Daoy (cell line): ENCODE measurements at regions not wholly inside any gene's neighbourhood (a gene's known extent, or its start where the extent isn't known, plus 50 kb on each side); places are given as distances from the start of the nearest gene placed in this dataset.
"Not testable (repeated sequence)": the region's sequence is repeated elsewhere in the genome, so short reads cannot be mapped to it uniquely, and the experiment has no call there.

Source experiments
- DNase-seq: peaks from one replicate; pipeline ENCODE4 v3.0.0-alpha.2; 2015; ENCODE audit warnings: low read depth

DNA sequence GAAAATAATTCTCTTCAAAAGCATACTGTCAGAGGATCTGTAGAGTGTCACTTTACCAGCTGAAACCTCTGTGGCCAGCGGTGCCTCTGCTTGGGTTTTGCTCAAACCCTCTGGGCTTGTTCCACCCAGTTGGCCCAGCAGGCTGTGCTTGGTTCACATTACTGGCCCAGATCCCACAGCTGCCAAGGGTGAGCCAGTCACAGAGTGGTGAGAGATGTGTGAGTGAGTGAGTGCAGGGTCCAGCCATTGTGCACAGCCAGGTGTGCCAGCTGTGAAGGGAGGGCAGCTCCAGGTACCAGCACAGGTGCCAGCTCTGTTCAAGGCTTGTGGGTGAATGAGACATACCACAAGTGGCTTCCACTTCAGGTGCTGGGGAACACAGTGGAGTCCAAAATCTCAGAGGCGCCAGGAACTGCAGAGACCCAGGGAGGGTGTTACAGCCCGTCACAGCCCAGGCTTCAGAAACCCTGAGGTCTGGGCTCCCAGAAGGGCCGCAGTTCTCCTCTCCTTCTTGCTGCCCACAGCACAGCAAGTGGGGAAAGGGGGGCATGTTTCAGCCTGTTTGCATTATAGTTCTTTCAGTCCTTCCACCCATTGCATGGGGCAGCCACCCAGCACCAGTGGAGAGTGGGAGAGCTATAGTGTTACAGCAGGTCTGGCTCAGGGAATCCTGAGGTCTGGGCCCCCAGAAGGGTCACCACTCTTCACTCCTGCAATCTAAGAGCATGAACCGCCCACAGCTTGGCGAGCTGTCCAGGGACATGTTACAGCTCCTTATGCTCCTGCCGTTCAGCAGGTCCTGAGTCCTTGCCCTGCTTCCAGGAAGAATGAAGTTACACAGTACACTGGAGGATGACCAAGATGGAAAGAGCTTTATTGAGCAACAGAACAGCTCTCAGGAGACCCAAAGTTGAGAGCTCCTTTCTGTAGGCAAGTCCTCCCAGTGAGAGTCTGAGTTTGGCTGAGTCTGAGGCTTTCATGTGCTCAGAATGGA is 931.7 kb upstream of the SORCS1 start:
- DNase-seq = no peak

DNA sequence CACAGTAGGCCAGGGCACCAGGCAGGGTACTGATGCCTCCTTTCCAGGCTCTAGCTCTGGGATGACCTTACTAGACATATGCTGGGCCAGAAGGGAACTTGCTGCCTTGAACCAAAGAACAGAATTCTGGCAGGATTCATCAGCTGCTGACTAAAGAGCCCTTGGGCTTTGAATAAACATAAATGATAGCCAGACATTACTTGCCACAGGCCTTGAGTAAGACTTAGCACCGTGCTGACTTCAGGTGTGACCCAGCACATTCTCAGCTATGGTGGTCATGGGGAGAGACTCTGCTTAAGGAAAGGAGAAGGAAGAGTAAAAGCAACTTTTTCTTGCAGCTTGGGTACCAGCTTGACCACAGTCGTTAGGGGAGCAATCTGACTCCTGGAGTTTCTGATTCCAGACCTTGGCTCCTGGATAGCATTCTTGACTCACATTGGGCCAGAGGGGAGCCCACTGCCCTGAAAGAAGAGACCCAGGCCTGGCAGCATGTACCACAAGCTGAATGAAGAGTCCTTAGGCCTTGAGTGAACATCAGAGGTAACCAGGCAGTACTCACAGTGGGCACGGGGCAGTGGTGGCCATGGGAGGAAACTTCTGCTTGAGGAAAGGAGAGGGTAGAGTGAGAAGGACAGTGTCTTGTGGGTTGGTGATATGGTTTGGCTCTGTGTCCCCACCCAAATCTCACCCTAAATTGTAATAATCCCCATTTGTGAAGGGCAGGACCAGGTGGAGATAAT is 926.1 kb upstream of the SORCS1 start:
- DNase-seq = no peak

DNA sequence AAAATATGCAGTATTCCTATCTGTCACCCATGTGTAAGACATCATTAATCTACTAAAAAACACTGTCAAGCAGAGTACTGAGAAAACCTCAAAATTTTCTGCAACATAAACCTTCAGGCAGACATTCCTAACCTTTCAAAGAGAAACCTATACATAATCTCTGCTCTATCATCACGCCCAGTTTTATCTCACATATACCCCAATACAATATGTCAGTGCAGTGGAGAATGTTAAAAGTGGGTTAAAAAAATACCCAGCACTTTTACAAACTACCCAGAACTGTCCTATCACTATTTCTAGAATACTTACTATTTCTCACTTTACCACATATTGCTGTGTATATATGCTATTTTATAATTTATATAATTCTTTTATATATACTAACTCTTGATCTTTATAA is 922.0 kb upstream of the SORCS1 start:
- DNase-seq = no peak

DNA sequence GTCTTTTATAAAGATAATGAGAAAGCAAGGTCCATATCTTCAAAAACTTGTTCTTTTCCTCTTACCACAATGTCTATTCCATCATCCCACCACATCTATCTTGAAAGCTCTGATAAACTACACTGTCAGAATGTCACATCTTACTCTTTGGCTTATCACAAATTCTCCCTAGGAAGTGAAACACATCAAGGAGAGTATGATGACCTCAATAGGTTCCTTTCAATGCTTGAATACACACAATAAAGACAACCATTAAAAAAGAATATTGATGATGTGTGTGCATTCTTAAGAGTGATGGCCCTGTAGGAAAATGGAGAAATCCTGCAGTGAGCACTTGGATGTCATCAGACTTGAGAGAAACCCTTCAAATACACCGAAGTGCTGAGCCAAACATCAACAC is 918.1 kb upstream of the SORCS1 start:
- no peak for DNase-seq

DNA sequence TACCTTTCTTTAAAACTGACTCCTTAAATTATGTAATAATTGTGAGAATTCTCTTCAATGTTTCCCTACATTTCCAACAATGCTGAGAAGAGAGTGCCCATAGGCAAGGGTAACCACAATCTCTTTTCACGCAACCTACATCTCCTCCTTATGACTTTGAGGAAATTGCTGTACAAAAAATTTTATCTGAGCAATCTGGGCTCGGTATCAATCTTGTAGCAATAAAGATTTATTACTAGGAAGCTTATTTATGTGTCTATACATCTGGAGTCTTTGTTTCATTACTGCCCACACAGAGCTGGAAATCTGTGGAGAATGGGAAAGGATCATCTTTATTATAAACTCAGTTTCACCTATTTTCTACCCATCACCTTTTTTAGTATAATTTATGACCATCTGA is 913.8 kb upstream of the SORCS1 start:
- DNase-seq = no peak

DNA sequence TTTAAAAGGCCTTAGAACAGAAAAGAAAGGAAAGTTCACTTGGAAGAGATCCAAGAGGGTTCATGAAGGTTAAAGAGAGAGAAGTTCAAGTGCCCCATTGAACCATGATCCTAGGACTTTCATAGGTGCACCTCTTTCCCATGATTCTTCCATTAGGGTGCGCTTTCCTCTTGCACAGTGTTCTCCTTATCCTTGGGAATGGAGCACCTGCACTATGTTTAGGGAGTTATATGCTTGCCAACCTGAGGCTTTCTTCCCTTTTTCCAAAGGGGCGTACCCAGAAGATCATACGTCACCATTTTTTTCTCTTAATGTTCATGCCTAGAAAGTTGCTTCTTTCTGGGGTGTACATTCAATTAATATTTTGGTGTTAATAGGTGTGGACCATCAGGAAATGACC is 908.0 kb upstream of the SORCS1 start:
- DNase-seq = no peak

DNA sequence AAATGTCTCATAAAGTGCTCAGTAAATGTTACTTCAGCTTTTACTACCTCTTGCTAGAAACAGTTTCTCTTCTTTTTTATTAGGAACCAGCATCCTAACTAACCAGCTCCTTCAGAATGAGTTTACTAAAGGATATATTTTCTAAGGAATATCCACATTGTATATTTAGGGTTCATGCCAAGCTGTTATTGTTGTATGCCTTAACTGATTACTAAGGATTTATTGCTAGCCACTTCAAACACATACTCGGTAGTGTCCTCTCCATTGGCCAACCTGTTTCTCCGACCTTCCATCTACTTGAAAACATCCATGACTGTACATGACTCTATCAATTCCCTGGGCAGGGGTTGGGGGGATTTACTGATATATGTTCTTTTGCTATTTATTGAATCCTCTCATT is 906.3 kb upstream of the SORCS1 start:
- DNase-seq = no peak

DNA sequence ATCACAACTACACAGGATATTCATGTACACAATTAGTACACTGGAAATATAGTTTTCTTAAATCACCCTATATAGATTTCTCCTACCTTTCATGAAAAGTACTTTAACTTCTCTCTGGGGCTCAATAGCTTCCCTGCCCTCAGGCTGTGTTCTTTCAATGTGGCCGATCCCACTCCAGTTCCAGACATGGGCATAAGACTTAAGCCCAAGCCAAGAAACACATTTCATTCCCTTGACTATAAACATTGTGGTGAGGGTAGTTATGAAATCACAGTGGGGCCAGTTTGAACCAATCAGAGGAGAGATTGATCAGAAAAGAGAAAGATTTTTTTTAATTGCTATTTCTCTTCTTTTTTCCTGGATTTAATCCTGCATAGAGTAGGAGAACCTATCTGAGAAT is 904.6 kb upstream of the SORCS1 start:
- DNase-seq = no peak

DNA sequence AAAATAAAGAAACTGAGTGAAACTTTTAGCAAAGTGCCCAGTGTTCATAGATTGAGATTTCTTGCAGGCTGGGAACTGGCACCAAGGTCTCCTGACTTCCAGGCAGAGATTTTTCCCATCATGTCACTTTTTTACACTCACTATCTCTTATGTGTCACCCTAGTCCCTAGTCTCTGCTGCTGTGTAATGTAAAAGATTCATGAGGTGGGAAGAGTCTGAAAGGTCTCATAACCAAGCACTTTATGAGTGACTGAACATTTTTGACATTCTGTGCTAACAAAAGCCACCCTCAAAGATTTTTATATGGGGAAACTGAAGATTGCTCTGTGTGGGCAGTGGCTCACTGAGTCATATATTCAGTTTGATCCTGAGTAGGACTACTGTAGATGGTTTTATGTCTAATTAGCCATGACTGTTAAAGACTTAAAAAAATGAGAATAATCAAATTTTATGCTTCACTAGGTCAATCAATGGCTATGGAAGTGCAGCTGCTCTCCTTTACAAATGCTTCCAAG is 900.3 kb upstream of the SORCS1 start:
- DNase-seq = no peak

DNA sequence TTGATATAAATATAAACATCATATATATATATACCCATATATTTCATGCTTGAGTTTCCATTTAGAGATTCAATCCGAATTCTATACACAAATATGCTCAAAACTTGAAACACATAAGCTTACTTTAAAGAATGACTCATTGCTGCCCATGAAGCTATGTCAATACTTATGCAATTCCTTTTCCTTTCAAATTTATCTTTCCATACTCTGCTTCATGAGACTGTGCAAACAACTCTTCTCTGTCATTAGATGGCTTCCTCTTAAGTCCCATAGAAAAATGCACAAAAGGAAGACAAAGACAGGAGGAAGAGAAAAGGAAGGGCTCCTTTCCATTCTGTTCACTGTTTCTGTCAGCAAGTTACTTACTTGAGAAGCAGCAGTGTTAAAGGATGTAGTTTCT is 895.7 kb upstream of the SORCS1 start:
- no peak for DNase-seq

DNA sequence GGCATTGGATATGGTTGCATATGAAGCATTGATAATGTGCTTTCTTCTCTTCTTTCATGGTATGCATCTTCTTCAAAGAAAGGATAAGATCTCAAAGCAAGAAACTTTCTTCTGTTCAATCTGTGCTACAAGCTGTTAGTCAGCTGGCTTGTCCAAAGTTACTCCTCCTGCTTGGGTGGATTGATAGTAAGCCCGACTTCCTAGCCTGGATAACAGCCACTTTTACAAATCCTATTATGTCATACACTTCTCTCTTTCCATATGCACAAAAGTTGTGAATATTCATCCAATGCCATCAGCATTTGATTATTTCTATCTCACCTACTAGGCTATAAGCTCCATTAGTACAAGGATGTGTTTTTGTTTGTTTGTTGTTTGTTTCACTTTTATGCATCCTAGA is 891.0 kb upstream of the SORCS1 start:
- DNase-seq = no peak

DNA sequence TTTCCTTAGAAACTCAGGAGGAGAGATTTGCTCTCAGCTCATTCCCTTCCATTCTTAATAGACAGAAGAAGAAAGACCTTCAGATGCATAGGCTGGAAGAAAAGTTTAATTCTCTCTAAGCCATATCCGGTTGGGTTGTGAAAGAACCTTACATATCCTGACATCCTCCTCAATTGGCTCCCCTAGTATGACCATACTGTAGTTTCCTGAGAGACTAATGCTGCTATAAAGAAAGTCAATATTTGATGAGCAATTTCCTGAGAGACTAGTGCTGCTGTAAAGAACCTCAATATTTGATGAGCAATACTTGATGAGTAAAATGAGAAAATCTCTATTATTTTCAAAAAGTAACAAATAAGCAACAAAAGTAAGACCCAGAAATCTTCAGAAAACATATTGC is 888.5 kb upstream of the SORCS1 start:
- DNase-seq = no peak

DNA sequence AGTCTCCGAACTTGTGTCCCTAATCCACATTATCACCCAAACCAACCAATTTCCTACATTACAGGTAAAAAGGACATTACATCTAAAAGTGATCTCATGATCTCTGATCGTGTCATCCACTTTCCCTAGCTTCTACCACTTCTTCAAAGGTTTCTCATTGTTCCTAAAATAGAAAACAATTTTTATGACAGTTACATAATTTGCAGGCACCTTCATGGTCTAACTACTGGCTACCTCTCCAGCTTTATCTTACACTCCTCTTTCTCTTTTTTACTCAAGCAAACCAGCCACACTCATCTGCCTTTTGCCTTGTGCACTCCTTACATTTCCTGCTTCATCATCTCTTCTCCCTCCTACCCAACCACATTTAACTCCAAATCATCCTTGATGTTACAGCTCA is 886.7 kb upstream of the SORCS1 start:
- no peak for DNase-seq

DNA sequence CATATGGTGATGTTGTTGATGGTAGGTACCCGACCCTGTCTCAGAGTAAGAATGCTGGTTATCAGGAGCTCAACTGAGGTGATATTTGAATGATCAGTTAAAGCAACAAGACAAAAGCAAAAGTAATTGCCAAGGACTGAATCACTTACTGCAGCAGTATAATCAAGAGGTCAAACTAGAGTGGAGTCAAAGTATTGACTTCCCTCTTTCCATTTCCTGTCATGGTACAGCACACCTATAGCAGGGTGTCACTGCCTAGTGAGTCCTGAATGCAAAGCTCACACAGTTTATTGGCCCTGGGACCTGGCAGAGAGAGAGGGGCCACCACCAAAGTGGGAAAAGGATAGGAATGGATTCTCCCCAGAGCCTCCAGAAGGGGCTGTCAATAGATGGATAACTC is 886.1 kb upstream of the SORCS1 start:
- no peak for DNase-seq

DNA sequence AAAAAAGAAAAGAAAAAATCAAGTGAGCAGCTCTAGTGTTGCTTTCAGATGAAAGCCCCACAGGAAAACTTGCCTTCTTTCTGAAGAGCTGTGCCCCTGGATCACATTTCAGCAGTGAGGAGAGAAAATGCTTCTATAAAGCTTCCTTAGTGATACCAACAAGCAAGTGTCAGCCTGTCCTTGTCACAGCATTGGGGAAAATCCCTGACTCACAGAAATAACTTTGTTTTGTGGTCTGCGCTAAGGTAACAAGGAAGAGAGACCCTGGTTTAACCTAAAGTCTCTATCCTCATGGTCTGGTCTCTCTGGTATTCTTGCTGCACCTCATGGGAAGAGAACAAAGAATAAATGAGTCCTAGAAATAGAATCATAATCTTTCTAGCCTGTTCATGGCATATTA is 885.2 kb upstream of the SORCS1 start:
- DNase-seq = no peak

DNA sequence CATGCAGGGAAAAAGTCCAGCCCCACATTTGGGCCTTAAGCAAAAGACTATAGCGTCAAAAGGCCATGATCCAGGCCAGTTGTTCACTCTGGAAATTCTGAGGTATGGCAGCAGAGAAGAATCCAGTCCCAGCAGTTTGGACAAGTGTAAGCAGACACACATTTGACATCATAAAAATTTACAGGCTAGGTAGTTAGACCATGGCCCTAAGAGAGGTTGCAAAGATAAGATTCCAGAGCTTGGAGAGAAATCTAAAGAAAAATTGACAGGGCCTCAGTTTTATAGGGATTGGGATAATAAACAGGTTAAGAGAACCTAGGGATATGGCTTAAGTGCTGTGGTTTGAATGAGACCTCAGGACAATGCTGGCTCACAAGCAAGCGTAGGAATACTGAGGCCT is 884.4 kb upstream of the SORCS1 start:
- no peak for DNase-seq

DNA sequence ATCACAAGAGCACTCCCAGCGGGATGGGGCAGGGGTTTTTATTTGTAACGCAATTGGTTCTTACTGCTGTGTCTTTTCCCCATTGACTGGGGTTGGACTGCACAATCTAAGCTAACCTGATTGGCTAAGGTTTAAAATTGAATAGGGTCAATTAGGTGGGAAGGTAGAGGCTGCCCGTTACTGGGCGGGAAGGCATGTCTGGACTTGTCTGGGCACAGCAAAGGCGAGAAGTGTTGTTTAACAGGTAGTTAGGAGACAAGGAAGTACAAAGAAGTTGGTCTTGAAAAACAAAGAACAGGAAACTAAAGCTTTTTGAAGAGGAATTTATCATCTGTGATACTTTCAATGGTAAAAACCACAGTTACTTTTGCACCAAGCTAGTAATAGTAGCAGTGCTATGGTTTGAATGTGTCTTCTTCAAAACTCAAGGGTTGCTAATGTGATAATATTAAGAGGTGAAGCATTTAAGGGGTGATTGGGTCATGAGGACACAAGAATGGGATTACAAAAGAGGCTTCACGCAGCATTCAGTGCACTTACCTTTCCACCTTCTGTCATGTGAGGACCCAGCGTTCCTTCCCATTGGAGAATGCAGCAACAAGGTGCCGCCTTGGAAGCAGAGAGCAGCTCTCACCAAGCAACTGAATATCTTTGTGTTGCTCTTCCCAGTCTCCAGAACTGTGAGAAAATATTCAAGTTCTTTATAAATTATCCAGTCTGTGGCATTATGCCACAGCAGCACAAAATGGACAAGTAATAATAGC is 875.5 kb upstream of the SORCS1 start:
- no peak for DNase-seq

DNA sequence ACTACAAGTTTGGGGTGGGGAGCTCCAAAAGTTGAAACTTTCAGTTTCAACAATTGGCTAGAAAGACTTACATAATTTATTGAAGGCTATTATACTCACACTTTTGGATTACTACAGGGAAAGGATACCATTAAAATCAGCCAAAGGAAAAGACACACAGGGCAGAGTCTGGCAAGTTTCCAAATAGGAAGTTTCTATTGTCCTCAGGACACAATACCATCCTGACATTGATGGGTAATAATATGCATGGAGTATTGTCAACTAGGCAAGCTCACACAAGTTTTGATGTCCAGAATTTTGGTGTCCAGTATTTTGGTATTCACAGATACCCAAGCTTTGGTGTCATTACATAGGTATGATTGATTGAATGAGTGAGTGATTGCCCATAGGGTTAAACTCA is 872.6 kb upstream of the SORCS1 start:
- DNase-seq = no peak

DNA sequence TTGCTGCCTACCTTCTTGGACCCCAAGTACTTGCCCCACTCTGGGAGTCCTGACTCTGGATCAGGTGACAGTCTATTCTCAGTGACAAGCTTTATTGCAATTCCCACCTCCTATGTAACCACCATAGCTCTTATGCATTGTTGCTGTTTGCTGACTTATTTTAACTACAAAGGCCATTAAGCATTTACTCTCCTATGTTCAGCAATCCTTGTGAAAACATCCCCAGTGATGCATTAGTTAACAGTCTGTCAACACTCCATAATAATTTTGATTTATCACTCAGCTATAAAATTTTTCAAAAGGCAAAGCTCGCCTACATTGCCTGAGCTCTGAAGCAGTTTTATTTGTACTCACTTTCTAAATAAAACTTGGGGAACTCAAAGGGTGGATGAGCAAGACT is 871.8 kb upstream of the SORCS1 start:
- no peak for DNase-seq

DNA sequence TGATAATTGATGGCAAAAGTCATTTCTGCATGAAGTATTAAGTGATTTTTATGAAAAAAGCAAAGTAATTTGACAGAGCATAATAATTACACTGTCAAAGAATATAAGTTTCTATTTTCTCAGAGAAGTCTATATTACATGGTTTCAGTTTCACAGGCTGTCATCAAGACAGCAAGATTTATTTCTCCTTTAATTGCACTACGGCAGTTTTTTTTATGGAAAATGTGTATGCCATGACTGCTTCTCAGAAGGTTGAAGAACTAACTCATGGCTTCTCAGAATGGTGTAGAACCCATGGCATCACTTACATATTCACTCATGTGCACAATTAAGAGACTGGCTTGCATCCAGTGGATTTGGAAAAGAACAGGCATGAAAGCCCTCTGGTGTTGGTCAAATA is 870.3 kb upstream of the SORCS1 start:
- DNase-seq = no peak

DNA sequence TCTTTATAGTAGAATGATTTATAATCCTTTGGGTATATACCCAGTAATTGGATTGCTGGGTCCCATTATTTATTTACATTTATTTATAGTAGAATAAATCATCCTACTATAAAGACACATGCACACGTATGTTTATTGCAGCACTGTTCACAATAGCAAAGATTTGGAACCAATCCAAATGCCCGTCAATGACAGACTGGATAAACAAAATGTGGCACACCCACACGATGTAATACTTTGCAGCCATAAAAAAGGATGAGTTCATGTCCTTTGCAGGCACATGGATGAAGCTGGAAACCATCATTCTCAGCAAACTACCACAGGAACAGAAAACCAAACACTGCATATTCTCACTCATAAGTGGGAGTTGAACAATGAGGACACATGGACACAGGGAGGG is 869.0 kb upstream of the SORCS1 start:
- DNase-seq = not testable (repeated sequence)

DNA sequence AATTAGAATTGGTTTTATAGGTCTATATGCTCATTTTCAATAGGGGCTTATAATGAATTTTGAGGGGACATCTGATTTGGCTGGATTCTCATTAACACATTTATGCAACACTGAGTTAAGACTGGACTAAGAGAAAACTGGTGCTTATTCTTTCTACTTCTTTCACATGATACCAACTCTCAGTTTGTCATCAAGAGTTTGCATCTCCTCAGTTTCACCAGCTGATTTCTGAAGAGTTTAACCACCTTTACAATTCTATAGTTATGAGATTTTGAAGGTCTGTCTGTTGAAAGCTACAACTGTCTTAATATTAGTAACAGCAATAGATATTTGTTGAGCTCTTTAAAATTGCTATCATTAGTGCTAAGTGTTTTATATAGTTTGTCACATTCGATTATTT is 867.0 kb upstream of the SORCS1 start:
- DNase-seq = no peak

DNA sequence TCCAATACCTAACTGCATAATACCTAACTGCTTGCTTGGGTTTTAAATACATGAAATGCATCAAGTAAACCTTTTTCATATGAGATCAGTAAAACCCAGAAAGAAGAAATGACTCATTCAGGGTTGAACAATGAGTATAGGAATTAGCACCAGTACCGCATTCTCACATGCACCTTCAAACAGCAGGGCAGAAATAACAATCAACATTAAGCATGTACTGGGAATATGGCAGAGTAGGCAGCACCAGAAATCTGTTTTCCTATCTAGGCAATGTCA is 850.3 kb upstream of the SORCS1 start:
- no peak for DNase-seq
